ENCODE measurements at regions not wholly inside any gene's neighbourhood (a gene's known extent, or its start where the extent isn't known, plus 50 kb on each side); places are given as distances from the start of the nearest gene placed in this dataset.
"Not testable (repeated sequence)": the region's sequence is repeated elsewhere in the genome, so short reads cannot be mapped to it uniquely, and the experiment has no call there.

DNA sequence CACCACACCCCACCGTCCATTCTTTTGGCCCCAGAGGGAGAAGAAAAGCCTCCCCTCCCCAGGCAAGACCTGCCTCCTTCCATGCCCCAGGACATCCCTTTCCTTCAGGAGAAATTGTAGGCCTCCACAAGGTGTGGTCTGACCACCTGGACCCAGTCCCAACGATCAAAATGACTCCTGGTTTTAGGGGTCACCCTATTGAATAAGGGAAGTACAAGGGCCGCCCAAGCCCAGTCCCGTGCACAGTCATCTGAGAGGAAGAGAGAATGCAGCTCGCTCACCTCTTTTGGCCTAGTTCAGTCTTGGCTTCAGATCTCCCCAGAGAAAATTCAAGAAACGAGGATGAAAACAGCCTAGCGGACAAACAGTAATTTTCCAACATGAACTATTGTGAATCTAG is 249.1 kb downstream of the UACA start:
- 81 to 89% (median 85%) methylated on average over 7 of the region's 7 CpGs for WGBS, 4 donors
- no peak for ATAC-seq
- Histone ChIP-seq H3K4me3 (no peak overlapping the region), H3K9me3 (peaks cover 0 to 35% (median 14%) of the 10 kb centered on the region in 12 donors), H3K36me3 (no peaks in the 10 kb centered on the region), H3K27me3 (peaks cover 0 to 6% (median 0%) of the 10 kb centered on the region in 9 donors), H3K4me1 (no peaks in the 10 kb centered on the region), H3K27ac (no peak overlapping the region)
- TF ChIP-seq, protein P1, sequence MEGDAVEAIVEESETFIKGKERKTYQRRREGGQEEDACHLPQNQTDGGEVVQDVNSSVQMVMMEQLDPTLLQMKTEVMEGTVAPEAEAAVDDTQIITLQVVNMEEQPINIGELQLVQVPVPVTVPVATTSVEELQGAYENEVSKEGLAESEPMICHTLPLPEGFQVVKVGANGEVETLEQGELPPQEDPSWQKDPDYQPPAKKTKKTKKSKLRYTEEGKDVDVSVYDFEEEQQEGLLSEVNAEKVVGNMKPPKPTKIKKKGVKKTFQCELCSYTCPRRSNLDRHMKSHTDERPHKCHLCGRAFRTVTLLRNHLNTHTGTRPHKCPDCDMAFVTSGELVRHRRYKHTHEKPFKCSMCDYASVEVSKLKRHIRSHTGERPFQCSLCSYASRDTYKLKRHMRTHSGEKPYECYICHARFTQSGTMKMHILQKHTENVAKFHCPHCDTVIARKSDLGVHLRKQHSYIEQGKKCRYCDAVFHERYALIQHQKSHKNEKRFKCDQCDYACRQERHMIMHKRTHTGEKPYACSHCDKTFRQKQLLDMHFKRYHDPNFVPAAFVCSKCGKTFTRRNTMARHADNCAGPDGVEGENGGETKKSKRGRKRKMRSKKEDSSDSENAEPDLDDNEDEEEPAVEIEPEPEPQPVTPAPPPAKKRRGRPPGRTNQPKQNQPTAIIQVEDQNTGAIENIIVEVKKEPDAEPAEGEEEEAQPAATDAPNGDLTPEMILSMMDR (IDR thresholded peaks at IDR 0.05): no peak
- no peak for TF ChIP-seq POLR2A (IDR thresholded peaks at IDR 0.05)
- intact Hi-C loops (cut with DNase I): no loop called here
- DNase-seq: no peak

DNA sequence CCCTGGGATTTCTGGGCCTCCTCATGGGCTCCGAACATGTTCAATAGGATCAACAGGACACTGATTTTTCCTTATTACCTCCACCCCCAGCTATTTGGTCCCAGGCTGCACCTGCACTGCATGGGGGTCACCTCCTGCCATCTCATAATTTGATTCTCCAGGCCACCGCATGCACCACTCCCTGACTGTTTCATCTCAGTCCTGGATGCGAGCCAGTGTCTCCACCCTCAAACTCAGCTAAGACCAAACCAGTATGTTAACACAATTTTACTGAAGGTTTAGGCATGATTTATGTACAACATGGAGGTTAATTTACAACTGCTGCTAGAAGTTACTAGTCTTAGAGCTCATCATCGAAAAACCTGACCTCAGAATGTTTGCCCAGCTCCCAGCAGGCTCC is 249.5 kb downstream of the UACA start:
- Histone ChIP-seq H3K4me3 (no peak overlapping the region), H3K9me3 (peaks cover 0 to 35% (median 14%) of the 10 kb centered on the region in 12 donors), H3K36me3 (no peaks in the 10 kb centered on the region), H3K27ac (no peak overlapping the region), H3K27me3 (peaks cover 0 to 6% (median 0%) of the 10 kb centered on the region in 9 donors), H3K4me1 (peaks cover 0 to 4% (median 0%) of the 10 kb centered on the region in 12 donors)
- DNase-seq (no peak), ATAC-seq (no peak)
- intact Hi-C loops (cut with DNase I): no loop called here
- WGBS, 4 donors: 90 to 94% (median 93%) methylated on average over 4 of the region's 4 CpGs
- no peak for TF ChIP-seq POLR2A (IDR thresholded peaks at IDR 0.05)
- TF ChIP-seq, protein P1 (IDR thresholded peaks at IDR 0.05): no peak

DNA sequence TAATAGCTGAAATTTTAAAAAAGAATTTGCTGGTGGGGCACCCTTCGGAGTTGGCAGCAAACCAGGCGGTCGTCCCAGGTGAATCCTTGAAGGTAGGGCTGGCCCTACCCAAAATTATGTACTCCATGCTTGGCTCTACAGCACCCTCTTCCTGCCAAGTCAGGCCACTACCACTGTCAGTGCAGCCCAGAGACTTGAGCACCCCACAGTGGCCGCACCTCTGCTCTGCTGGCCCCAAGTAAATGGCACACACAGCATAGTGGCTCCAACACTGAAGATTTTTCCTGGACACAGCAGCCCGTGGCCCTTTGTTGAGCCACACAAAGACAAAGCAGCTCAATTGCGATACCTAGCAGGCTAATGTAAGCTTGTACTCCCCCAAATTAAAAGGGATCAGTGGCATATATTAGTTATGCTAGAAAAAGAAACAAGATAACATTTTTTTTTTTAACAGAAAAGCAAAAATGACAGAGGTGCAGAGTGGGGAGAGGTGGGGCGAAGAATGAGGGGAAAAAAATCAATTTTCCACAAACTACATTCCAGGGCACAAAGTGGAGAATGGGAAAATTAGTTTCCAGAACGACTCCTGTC is 250.5 kb downstream of the UACA start:
- 71 to 81% (median 79%) methylated on average over 8 of the region's 8 CpGs for WGBS, 4 donors
- intact Hi-C loops (cut with DNase I): no loop called here
- TF ChIP-seq POLR2A (IDR thresholded peaks at IDR 0.05): no peak
- TF ChIP-seq, protein P1 (IDR thresholded peaks at IDR 0.05): peak in 5 of 12 donors; percentile 7 to 72 (median 32)

DNA sequence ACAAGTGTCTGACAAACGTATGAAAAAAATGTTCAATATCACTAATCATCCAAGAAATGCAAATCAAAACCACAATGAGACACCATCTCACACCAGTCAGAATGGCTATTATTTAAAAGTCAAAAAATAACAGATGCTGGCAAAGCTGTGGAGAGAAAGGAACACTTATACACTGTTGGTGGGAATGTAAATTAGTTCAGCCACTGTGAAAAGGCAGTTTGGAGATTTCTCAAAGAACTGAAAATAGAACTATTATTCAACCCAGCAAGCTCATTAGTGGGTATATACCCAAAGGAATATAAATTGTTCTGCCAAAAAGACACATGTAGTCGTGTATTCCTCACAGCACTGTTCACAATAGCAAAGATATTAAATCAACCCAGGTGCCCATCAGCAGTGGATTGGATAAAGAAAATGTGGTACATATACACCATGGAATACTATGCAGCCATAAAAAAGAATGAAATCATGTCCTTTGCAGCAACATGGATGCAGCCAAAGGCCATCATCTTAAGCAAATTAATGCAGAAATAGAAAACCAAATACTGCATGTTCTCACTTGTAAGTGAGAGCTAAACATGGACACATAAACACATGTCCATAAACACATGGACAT is 251.3 kb downstream of the UACA start:
- 71 to 84% (median 77%) methylated on average over 2 of the region's 2 CpGs for WGBS, 4 donors
- H3K36me3 ChIP-seq; H3K27me3 ChIP-seq; H3K27ac ChIP-seq; H3K4me3 ChIP-seq; DNase-seq; ATAC-seq; intact Hi-C loops (cut with DNase I): not testable (repeated sequence)
- Histone ChIP-seq H3K4me1 (peaks cover 0 to 14% (median 0%) of the 10 kb centered on the region in 12 donors), H3K9me3 (peaks cover 0 to 41% (median 14%) of the 10 kb centered on the region in 12 donors)

More for the DNA sequence above, 250.5 kb downstream of the UACA start:
- no peak overlapping the region for H3K27ac ChIP-seq
- peaks cover 0 to 13% (median 0%) of the 10 kb centered on the region in 12 donors for H3K4me1 ChIP-seq
- peaks cover 0 to 6% (median 0%) of the 10 kb centered on the region in 9 donors for H3K27me3 ChIP-seq
- no peak overlapping the region for H3K4me3 ChIP-seq
- peaks cover 0 to 35% (median 14%) of the 10 kb centered on the region in 12 donors for H3K9me3 ChIP-seq
- H3K36me3 ChIP-seq: no peaks in the 10 kb centered on the region
- ATAC-seq (peak in 3 of 4 donors; percentile 46 to 72 (median 62)), DNase-seq (peak in 1 of 5 donors; percentile 75)

Measured in heart left ventricle (tissue), 16 donors.